Left renal pelvis (tissue), 4 donors: ENCODE measurements at regions not wholly inside any gene's neighbourhood (a gene's known extent, or its start where the extent isn't known, plus 50 kb on each side); places are given as distances from the start of the nearest gene placed in this dataset.

Experiments used
- DNase-seq, 4 donors: peaks; one replicate each; pipeline ENCODE4 v3.0.0-alpha.2; 2013; ENCODE audit warnings: low read depth in 4 of 4, low spot score in 3 of 4

DNA sequence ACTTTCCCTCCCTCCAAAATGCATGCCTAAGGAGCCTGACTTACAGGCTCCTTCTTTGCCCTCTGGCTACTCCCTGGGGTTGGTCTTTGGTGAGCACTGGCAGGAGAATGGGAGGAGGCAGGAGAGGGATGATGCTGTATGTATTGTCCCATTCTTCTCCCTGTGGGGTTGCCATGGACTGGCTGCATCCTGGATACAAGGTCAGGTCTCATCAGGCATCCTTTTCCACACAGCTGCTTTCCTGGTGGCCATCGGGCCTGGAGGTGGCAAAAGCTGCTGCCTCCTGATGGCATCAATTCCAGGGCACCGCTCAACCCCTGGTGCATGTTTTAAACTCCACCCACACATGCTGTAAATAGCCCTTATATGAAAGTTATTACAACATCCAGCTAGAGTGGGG is 257.2 kb downstream of the ETS1 start:
- DNase-seq = no peak

DNA sequence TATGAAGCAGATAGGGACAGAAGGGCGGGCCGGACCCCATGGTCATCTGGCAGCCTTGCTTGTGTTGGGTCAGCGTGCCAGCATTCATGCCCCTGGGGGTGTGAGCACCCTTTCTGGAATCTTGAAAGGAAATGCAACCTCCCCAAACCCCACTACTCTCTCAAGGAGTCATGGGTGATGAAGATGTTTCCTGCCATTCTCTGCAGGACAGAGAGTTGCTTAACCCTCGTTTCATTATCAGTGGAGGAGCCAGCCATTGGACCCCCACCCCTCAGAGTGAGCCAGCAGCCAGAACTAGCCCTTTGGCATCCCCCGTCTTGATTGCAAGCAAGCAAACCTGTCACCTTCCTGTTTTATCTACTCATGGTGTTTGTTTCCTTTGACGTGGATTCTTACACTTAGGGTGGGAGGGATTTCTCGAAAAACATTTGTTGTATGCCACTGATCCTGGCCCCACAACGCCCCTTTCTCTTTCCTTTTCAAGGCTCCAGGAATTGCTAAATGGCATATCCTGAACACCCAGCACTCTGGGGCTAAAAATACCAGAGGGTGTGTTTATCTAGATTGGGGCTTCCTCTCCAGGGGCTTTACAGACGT is 258.3 kb downstream of the ETS1 start:
- DNase-seq = no peak

DNA sequence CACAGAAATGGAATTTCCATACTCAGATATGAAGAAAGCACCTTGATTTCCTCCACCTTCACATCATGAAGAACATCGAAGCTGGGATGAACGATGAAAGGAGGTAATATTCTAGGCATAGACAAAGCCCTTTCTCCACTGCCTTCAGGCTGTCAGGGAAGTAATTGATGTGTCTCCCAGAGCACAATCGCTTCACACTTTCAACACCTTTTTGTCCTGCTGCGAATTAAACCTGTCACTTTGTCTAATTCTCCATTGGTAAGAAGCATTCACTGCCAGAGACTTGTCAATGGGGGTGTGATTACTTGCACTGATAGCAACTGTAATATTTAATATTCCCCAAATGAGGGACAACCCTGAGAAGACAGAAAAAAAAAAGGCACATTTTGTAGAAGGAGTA is 260.1 kb downstream of the ETS1 start:
- DNase-seq = no peak

DNA sequence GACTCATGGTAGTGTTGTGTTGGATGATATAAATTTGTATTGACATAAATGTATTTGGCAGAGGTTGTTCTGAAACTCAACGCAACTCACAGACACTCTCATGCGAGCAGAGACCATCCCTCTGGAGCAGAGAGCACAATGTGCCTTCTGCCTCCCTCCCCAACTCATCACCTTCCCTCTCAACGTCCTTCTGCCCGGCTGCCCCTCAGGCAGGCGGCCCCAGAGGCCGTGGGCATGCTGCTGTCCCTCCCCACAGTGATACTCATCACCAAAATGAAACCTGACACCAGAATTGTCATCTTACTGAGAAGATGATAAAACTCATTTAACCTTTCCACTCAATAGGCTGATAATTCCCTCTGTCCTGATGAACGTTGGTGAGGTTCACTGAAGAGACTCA is 260.6 kb downstream of the ETS1 start:
- DNase-seq = no peak

DNA sequence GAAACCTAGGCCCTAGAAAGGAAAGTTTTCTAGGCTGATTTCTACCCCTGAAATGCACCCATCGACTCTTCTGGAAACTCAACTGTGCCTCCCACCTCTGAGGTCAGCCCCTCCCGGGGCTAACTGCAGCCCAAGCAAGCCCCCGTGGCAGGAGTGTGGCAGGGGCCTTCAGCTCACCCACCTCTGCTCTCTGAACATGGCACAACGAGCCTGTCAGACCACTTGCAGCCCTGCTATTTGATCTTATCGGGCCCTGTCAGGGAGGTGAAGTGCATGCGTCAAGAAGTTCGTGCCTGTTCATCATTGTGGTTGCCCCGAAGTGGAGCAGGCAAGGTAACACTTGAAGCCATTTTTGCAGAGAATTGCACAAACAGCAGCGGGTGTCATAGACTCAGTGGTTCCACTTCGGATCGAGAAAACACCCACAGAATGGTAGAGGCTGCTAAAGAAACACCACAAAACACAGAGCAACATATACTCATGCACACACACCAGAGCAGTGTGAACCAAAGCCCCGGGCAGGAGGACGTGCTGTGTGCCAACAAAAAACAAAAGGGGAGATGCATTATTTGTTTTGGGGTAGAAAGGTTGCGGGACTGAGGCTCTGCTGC is 262.7 kb downstream of the ETS1 start:
- no peak for DNase-seq

DNA sequence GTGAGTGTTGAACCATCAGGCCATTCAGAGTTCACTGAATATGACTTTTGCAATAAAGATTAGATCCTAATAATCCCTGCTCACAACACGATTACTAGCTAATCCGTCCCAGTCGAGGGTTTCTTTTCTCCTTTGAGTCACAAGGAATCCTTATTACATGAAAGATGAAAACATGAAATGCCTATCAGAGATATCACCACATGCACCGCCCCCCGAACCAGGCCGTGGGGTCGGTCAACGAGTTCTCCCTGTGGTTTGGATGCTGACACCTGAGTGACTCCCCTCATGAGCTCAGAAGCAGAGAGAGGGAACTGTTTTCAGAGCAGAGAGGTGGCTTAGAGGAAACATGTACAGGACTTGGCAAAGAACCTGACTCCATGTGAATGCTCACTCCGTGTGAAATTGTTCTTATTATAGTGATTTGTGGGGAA is 263.3 kb downstream of the ETS1 start:
- DNase-seq = no peak

DNA sequence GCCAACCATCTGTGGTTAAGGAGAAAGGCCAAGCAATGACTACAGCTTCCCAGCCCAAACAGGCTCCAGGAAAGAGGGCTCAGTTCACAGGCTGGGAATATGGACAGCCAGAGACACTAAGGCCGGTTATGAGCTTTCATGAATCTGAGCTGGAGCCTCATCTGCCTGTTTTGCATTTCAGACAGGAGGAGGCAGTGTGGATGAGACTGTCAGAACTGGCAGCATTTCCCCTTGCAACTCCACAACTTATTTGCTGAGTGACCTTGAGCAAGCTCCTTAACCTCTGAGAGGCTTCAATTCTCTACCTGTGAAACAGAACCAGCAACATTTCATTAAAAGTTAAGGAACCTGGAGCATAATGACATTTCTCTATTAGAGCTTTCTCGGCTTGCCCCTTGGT is 264.0 kb downstream of the ETS1 start:
- DNase-seq = no peak

DNA sequence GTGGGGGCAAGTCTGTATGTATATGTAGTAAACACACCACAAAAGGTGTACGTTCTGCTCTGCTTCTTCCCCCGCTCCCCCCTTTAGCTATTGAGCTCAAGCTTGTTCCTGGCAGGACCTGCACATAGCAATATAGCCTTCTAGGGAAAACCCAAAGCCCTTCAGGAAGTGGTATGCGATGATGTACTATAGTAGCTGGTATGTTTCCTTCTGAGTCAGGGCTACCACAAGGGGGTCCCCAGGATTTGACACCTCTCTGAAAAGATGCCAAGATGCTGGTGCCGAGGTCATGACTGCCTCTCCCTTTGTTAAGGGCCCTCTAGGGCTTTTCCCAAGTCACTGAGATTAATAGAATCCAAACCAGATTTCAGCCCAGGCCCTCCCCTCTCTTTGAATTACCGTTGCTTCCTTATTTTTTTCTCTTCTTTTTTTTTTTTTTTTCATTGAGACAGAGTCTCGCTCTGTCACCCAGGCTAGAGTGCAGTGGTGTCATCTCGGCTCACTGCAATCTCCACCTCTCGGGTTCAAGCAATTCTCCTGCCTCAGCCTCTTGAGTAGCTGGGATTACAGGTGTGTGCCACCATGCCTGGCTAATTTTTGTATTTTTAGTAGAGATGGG is 268.4 kb downstream of the ETS1 start:
- no peak for DNase-seq

DNA sequence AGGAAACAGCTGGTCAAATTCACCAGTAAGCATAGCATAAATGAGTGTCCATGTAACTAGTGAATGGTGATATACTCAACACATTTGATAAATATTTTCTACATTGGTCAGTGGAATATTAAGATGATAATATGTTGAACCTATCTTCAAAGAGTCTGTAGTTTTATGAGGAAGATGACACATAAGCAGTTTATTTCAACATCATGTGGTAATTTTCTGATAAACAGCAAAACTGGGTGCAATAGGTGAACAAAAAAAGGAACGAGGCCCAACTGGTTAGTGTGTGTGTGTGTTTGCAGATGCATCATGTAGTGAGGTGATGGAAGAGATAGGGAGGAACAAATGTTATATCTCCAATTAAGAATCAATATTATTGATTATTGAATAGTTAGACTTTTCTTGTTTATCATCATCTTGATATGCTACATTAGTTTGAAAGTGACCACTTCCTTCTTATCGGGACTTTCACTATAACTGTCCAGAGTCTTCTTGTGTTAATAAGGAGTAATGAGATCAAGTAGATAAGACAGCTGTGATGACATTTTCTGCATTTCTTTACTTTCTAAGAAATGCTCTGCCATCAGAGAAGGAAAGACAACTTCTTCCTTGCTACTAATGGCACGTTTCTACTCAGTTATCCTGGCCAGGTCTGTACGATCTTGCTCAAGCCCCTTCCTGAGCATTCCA is 270.7 kb downstream of the ETS1 start:
- DNase-seq = no peak

DNA sequence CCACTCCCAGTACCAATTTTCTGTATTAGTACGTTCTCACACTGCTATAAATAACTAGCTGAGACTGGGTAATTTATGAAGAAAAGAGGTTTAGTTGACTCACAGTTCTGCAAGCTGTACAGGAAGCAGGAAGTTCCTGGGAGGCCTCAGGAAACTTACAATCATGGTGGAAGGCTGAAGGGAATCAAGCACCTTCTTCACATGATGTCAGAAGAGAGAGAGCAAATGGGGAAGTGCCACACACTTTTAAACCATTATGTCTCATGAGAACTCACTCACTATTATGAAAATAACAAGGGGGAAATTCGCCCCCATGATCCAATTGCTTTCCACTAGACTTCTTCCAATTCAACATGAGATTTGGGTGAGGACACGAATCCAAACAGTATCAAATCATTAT is 271.4 kb downstream of the ETS1 start:
- no peak for DNase-seq

DNA sequence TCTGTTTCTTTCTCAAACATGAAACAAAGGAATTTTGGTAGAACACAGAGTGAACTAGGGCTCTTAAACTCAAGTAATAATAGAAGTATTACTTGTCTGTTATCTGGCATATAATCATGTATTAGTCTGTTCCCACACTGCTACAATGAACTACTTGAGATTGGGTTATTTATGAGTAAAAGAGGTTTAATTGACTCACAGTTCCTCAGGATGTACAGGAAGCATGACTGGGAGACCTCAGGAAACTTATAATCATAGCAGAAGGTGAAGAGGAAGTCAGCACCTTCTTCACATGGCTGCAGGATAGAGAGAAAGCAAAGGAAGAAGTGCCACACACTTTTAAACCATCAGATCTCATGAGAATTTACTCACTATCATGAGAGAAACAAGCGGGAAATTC is 273.4 kb downstream of the ETS1 start:
- no peak for DNase-seq

DNA sequence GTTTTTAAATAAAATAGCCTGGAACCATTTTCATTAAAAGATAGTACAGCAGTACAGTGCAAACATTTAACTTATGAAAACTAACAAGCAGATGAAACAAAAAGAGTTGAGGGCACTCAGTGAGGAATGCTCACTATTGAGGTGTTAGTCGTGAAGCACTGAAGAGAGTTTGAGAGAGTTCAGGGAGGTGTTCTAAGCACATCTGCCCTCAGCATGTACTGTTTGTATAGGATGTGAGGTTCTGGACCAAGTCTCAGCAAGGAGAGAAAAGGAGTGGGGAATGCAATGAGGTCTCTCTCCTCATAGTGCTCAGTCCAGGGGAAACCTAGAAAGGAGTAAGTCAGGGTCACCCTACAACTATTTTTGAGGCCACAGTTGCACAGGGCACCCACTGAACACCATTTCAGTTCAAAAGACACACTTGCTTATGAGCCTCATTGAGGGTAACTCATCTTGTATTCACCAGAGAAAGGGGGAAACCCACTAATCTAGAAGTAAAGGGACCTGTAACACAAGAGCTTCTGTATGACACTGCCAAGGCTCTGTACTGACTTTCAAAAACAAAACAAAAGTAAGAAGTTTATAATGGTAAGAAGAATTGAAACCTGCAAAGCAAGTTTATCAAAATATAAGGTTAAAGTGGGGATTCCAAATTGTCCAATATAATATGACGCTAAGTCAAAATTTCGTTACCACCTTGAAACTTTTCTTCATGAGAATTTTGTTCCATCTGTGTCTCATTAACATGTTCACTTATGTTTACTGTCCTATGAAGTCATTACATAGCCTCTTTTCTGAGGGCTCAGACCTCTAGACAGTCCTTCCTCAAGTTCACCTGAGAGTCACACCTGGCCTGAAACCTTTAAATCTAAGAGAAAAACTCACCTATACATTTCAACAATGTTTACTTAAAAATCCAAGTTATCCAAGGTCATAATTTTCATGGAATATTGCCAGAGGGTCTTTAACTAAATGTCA is 275.3 kb downstream of the ETS1 start:
- DNase-seq = no peak

DNA sequence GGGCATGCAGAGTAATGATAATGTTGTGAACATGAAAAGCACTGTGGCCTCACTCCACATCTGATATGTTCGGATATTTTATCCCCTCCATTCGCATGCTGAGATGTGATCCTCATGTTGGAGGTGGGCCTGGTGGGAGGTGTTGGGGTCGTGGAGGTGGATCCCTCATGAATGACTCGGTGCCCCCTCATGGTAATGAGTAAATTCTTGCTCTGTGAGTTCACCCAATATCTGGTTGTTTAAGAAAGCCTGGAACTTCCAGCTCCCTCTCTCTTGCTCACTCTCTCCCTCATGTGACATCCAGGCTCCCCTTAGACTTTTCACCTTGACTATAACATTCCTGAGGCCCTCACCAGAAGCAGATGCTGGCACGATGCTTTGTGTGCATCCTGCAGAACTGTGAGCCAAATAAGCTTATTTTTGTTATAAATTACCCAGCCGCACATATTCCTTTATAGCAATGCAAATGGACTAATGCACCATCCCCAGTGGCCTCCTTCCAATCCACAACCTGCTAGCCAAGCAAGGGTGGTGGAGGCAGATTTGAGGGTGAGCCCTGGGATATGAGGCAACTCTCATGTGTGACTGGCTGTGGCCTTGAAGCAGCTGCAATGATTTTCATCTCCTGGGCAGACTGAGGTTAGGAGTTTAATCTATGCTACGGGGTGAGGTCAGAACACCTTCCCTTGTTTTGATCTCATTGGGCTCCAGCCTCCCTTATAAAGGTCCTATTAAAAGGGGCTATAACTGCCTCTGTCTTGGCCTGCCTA is 276.5 kb downstream of the ETS1 start:
- no peak for DNase-seq

DNA sequence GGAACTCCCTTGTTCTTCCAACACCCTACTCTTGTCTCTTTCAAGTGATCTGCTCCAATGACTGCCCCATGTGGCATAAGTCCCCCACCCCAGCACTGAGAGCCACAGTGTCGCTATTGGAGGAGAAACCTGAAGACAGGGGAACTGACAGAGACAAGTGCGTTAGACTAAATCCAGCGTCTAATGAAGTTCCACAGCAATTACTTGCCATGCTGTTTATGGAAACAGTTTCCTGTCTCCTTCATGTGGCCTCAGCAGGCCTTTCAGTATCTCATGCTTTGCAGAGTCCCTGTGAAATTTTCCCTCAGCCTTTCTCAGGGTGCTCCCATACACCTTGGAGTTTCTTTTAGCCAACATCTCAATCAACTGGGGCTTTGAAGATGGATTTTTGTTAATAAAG is 277.4 kb downstream of the ETS1 start:
- DNase-seq = no peak

DNA sequence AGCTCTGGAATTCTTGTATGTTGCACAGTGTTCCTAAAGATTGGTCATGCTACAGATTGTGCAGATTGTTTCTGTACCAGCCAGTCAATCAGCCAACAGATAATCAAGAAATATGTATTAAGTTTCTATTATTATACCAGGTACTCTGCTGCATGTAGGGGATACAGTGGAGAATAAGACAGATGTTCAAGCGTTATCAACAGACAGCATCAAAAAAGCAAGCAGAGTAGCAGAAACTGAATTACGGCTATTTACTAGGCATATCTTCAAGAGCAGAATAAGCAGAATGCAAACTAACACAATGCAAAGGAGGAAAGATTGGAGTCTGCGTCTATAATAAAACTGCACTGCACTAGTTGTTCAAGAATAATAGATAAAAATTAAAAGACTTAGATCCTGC is 278.6 kb downstream of the ETS1 start:
- no peak for DNase-seq

DNA sequence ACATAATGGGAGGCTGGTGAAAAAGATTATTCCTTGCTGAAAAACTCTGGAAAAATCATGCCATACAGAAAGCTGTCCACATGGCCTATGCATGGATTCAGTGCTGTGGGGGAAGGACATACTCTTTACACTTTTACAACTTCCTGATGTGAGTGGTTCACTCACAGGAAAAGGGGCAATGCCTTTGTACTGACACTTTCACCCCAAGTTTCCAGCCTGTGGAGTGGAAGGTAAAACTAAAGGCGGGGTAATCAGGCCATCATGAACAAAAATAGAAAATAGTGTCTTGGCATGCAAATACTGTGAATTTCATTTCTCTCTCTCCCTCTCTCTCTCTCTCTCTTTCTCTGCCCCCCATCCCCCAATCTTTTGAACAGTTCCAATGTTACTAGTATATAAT is 281.8 kb downstream of the ETS1 start:
- no peak for DNase-seq

DNA sequence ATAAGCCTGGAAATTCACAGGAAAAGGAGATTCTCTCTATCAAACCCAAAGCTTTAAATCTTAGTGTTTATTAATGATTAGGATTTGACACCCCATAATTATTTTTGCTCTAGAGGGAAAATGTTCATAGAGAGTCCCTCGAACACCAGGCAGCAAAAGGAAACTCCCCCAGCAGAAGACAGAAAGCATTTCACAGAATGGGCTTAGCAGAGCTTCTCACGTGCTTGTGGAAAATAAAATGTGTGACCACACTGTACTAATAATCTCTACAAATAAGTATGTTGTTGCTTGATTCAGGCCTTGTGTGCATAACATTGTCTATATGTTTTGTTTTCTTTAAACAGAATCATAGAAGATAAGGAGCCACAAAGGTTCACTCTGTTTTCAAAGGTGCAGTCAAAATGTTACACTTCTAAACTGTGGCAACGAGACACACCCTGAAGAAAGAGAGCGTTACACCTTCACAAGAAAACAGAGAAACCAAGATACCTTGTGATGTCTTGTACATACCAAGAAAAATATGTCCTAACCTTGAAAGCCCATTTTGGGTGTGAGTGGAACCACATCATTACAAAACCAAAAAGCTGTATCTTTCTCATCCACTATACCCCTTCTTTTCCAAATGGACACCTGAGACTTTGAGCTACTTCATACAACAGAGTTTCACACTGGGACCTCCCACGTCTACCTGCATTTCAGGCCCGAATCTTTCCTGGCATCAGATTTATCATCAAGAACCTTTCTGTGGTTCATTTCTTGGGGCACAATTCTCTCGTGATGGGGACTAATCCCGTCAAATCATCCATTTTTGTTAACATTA is 282.5 kb downstream of the ETS1 start:
- no peak for DNase-seq

DNA sequence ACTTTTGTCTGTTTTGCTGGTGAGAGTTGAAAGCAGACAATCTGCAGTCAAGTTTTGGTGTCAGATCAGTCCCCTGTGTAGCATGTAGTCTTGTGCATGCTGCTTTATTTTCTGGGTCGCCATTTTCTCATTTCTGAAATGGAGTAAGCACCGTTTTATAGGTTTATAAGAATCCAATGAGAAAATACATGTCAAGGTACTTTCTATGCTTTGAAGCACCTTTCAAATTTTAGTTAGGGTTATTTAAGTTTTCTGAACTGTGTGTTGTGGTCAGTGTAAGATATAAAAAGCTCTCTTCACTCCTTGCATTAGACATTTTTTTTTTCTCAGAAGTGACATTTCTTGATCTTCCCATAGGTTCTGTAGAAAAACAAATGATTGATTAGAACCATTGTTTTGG is 283.2 kb downstream of the ETS1 start:
- no peak for DNase-seq

DNA sequence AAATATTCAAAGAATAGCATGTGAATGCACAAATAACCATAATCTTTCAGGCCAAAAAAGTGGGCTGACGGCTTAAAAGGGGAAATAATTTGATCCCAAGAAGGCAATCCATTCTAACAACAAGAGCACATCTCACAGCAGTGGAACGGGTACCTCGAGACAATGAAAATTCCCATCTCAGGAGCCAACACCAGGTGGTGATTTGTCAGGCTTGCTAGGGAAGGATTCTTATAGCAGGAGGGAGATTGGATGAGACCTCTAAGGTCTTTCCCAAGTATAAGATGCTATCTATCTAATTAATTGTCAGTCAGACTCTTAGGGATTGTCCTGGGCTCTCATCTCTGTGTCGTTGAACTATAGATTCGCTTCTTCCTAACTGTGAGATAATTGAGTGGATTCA is 284.0 kb downstream of the ETS1 start:
- DNase-seq = no peak
